WERI-Rb-1 (cell line): ENCODE measurements at regions not wholly inside any gene's neighbourhood (a gene's known extent, or its start where the extent isn't known, plus 50 kb on each side); places are given as distances from the start of the nearest gene placed in this dataset.

Experiments used
- DNase-seq: peaks from one replicate; pipeline ENCODE4 v3.0.0-alpha.2; 2020
- H3K27ac ChIP-seq: fragments of 250-450 bp; sonication (Bioruptor Pico); 2 replicates; pipeline ENCODE4 v1.5.1; 2020; ENCODE audit warnings: mild to moderate bottlenecking, moderate library complexity
- H3K27me3 ChIP-seq: fragments of 250-450 bp; sonication (Bioruptor Pico); 2 replicates; pipeline ENCODE4 v1.5.1; 2021; ENCODE audit warnings: mild to moderate bottlenecking, low read depth, moderate library complexity; ENCODE audit not compliant: insufficient read depth, severe bottlenecking
- H3K36me3 ChIP-seq: fragments of 250-450 bp; sonication (Bioruptor Pico); 2 replicates; pipeline ENCODE4 v1.5.1; 2020; ENCODE audit warnings: mild to moderate bottlenecking, moderate library complexity
- H3K4me3 ChIP-seq: 2 replicates; pipeline ENCODE4 v1.5.1; 2011; ENCODE audit warnings: low read depth, mild to moderate bottlenecking, control low read depth, low read length
- H3K9me3 ChIP-seq: fragments of 250-450 bp; sonication (Bioruptor Pico); 2 replicates; pipeline ENCODE4 v1.5.1; 2021; ENCODE audit warnings: mild to moderate bottlenecking, moderate library complexity; ENCODE audit not compliant: severe bottlenecking
- TF ChIP-seq, protein P1 (sequence below): IDR thresholded peaks from 2 replicates; pipeline ENCODE4 v1.5.1; 2011; ENCODE audit warnings: low read depth, mild to moderate bottlenecking, control low read depth, inconsistent platforms, low read length

DNA sequence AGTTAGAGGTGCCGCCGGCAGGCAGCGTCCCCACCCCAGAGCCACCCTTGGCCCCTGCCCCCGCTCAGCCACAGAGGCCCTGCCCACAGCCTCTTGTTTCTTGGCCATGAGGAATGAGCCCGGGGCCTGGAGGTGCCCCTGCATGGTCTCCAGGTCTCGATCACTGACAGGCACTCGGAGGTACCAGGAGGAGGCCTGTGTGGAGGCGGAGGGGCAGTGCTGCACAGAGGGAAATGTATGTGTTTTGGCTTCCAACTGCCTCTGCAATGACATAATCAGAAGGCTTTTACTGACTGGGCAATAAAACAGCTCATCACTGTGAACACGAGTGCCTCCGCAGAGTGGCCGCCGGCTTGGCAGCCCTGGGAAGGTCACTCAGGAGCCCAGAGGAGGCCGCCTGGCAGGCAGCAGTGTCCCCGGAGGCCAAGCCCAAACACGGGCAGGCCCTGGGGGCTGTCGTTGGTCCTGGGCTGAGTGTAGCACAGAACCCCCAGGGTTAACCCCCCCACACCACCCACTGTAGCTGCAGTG is 61.1 kb upstream of the GATA5 start:
- Histone ChIP-seq H3K27me3 (no peaks in the 10 kb centered on the region), H3K36me3 (no peaks in the 10 kb centered on the region), H3K9me3 (no peaks in the 10 kb centered on the region), H3K4me3 (no peak overlapping the region), H3K27ac (no peak overlapping the region)
- TF ChIP-seq, protein P1, sequence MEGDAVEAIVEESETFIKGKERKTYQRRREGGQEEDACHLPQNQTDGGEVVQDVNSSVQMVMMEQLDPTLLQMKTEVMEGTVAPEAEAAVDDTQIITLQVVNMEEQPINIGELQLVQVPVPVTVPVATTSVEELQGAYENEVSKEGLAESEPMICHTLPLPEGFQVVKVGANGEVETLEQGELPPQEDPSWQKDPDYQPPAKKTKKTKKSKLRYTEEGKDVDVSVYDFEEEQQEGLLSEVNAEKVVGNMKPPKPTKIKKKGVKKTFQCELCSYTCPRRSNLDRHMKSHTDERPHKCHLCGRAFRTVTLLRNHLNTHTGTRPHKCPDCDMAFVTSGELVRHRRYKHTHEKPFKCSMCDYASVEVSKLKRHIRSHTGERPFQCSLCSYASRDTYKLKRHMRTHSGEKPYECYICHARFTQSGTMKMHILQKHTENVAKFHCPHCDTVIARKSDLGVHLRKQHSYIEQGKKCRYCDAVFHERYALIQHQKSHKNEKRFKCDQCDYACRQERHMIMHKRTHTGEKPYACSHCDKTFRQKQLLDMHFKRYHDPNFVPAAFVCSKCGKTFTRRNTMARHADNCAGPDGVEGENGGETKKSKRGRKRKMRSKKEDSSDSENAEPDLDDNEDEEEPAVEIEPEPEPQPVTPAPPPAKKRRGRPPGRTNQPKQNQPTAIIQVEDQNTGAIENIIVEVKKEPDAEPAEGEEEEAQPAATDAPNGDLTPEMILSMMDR, result no peak
- no peak for DNase-seq

DNA sequence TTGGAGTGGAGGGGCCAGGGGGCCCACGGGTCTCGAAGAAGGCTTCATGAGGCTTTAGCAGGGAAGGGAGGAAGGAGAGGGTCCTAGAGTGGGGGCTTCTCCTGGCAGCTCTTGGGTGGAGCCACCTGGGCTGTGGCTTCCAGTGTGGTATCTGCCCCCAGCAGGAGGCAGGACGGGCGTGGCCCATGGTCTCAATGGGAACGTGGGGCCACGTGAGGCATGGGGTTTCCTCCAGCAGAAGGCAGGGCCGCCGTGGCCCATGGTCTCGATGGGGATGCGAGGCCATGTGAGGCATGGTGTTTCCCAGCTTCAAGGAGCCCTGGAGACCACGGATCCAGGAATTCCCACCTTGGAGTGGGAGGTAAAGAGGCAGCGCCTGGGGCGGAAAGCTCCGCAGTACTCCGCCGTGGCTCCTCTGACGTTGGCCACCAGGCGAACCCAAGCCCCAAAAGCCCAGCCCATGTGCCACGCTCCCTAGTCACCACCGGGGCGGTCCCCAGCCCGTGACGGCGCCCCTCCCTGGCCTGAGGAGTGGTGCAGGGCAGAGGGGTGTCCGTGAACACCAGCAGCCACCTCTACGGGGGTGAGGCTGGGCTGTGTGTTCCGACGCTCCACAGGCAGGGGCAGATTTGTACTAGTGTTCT is 62.0 kb upstream of the GATA5 start:
- Histone ChIP-seq H3K36me3 (no peaks in the 10 kb centered on the region), H3K4me3 (no peak overlapping the region), H3K9me3 (no peaks in the 10 kb centered on the region), H3K27ac (no peak overlapping the region), H3K27me3 (no peaks in the 10 kb centered on the region)
- no peak for DNase-seq
- TF ChIP-seq, protein P1, result peak; percentile 16; the same call in 1 of the 2 replicates

DNA sequence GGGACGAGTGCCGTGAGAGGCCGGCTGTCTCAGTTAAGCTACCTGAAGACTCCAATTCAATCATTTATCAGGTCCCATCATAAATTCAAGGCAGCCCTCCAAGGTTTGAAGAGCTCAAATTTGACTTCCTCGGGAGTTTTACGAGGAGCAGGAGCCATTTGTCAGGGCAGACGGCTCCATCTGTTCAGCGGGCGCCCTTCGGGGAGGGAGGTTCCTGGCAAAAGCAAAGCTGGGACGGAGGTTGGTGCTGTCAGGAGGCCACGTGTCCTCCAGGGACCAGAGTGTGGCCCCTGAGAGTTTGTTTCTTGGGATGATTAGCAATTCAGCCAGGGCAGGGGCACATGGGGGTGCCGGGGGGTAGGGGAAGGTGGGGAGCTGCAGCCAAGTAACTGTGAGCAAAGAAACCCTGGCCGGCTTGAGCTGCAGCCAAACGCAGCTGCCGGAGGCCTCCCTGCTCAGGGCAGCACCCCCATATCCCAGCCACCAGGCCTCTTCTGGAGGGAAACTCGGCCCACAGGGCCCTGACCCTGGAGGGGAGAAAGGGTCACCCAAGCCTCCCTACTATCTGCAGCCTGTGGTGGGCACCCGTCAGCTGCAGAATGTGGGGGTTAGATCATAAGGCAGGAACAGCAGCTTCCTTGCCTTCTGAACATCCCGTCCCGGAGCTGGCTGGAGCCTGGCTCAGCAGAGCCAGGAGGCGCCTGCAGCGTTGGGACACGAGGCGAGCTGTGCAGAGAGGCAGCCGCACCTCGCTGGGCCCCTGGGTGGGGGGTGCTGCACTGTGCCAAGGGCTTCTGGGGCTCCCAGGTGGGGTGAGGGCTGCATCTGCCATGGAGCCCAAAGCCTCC is 63.6 kb upstream of the GATA5 start:
- H3K4me3 ChIP-seq, result no peak overlapping the region
- DNase-seq, result no peak
- peaks cover under 1% of the 10 kb centered on the region for H3K9me3 ChIP-seq
- no peaks in the 10 kb centered on the region for H3K36me3 ChIP-seq
- TF ChIP-seq, protein P1, result no peak
- no peak overlapping the region for H3K27ac ChIP-seq
- no peaks in the 10 kb centered on the region for H3K27me3 ChIP-seq

DNA sequence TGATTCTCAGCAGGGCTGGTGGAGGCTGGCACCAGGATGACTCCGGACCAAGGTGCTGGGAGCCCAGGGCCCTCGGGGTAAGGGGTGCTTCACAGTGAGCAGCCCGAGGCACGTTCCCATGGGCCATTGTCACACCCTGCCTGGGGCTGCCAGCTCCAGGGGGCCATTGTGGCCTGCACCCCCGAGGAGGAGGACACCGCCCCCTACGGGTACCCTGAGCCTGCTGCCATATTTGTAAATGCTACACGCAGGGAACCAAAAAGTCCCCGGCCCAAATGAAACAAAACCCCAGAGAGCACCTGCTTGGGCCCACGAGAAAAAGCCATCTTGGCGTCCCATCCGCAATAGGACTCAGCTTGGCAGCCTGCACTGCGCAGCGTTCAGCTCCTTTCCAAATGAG is 64.7 kb upstream of the GATA5 start:
- no peak overlapping the region for H3K4me3 ChIP-seq
- TF ChIP-seq, protein P1, result peak; percentile 50; the same call in 1 of the 2 replicates
- no peaks in the 10 kb centered on the region for H3K27me3 ChIP-seq
- DNase-seq, result no peak
- H3K27ac ChIP-seq, result no peak overlapping the region
- no peaks in the 10 kb centered on the region for H3K36me3 ChIP-seq
- peaks cover 6% of the 10 kb centered on the region for H3K9me3 ChIP-seq

DNA sequence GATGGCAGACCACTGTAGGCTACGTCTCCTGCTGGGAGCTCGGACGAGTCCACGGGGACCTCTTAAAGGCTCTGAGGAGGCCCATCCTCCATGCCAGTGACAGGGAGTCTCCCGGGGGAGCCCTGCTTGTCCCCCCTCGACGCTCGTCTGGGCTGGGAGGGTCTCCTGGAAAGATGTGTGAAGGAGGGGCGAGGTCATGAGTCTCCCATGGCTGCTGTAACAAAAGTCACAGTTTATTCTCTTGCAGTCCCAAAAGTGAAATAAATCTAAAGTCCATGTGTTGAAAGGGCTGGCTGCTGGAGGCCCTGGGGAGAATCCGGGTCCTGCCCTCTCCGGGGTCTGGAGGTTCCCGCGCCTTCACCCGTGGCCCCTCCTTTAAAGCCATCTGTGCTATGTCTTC is 67.1 kb upstream of the GATA5 start:
- no peak overlapping the region for H3K27ac ChIP-seq
- DNase-seq, result no peak
- H3K27me3 ChIP-seq, result no peaks in the 10 kb centered on the region
- TF ChIP-seq, protein P1, result no peak
- peaks cover 6% of the 10 kb centered on the region for H3K9me3 ChIP-seq
- H3K4me3 ChIP-seq, result no peak overlapping the region
- H3K36me3 ChIP-seq, result no peaks in the 10 kb centered on the region
